GM19324 (cell line): ENCODE measurements at regions not wholly inside any gene's neighbourhood (a gene's known extent, or its start where the extent isn't known, plus 50 kb on each side); places are given as distances from the start of the nearest gene placed in this dataset.
A peak's percentile ranks its signal among the peaks of the same experiment; 100 is the strongest.
"Not testable (repeated sequence)": the region's sequence is repeated elsewhere in the genome, so short reads cannot be mapped to it uniquely, and the experiment has no call there.

Experiments
- ATAC-seq: cut with Tn5 transposase; IDR thresholded peaks from one replicate; pipeline ENCODE4 v1.9.1; 2021; ENCODE audit warnings: mild to moderate bottlenecking, moderate library complexity; ENCODE audit not compliant: unreplicated experiment, low FRiP score

DNA sequence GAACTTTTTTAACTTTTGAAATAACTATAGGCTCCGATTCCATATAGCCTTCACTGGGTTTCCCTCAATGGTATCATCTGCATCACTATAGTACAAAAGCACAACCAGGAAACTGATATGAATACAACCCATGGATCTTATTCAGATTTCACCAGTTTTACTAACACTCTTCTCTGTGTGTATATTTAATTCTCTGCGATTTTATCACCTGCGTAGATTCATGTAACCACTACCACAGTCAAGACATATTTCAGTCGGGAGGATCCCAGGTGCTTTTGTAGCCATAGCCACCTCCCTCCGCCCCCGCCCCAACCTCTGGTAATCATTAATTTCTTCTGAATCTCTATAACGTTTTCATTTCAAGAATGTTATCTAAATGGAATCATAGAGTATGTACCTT lies 82.8 kb upstream of the C7orf33 start:
- ATAC-seq = no peak

DNA sequence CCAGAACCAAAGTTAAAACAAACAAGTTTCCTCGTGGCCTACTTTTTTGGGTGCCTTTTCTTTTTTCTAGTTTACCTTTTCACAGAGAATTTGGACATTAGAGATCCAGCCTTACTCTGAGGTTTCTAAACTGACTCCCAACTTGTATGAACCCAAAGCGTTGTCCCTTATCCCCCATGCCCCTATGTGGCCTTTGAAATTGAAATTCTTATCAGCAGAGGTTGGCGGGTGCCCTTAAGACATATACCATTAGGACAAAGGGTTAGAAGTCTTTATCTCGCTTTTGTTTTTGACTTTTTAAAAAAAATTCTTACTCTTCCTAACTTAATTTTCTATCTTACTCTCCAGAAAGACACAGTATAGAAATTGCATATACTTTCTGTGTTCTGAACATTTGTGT lies 76.3 kb upstream of the C7orf33 start:
- no peak for ATAC-seq

DNA sequence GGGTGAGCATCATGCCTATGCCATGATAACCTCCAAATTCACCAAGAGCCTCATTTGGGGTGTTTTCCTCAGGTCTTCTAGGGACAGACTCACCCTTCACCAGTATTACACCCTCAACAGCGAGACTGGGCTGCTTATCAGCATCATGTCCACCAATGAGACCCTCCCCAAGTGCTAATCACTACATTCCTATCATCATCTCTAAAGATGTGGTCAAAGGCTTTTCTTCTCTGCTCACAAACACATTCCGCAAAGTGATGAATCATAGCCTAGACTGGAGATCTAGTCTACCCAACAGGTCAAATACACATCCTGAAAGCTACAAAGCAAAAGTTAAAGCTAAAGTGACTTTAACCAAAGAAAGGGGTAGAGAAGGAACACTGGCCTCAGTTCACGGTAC lies 75.3 kb upstream of the C7orf33 start:
- no peak for ATAC-seq

DNA sequence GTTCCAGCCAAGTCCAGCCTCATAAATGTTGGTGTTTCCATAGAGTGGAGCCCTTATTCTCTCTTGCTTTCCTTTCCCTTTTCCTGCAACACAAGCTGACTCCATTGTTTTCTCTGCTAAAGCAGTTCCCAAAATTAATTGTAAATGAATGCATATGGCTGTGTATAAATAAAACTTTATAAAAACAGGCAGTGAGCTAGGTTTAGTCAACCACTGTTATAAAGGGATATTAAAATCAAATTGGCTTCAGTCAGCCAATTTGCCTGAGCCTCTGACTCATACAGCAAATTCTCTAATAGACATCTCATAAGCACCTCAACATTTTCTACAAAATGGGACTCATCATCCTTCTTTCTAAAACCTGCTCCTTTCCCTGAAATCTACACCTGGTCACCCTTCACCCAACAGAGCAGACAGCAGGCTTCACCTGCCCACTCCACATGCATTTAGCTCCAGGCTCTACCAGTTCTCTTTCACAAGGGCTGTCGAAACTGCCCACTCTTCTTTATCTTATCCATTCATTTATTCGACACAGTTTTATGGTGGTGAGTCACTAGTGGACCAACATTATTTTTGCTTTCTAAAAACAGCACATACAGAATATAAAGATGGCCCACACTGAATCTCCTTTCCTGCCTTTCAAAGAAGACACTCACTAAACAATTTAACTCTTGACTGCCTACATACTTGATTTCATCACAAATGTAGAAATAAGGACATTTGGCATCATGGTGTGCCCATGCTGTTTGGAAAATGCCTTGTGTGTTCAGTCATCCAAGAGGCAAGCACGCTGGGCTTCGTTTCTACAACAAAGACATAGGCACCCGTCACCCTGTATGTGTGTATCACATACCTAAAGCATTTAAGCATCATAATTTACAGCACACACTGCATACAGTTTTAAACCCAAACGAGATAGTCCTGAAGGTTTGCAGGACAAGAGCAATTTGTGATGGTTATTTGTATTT lies 74.6 kb upstream of the C7orf33 start:
- no peak for ATAC-seq

DNA sequence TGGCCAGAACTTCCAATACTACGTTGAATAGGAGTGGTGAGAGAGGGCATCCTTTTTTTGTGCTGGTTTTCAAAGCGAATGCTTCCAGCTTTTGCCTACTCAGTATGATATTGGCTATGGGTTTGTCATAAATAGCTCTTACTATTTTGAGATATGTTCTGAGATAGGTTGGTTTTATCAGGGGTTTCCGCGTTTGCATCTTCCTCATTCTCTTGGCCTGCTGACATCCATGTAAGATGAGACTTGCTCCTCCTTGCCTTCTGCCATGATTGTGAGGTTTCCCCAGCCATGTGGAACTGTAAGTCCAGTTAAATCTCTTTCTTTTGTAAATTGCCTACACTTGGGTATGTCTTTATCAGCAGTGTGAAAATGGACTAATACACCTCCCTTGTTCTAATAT lies 71.2 kb upstream of the C7orf33 start:
- not testable (repeated sequence) for ATAC-seq

DNA sequence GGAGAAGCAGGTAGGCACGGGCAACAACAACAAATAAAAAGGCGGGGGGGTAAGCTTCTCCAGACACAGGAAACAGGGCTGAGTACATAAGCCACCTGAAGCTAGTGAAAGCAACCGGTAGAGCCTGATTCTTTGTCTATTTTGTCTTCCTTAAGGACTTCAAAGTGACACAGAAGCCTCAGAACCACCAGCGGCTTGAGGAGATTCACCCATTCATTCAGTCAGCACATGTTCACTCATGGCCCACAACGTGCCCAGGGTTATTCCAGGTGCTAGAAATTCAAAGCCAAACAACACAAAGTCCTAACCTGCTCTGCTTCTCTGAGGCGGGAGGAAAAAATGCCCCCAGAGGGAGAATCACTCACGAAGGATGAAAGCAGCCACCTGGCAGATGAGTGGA lies 69.3 kb upstream of the C7orf33 start:
- no peak for ATAC-seq

DNA sequence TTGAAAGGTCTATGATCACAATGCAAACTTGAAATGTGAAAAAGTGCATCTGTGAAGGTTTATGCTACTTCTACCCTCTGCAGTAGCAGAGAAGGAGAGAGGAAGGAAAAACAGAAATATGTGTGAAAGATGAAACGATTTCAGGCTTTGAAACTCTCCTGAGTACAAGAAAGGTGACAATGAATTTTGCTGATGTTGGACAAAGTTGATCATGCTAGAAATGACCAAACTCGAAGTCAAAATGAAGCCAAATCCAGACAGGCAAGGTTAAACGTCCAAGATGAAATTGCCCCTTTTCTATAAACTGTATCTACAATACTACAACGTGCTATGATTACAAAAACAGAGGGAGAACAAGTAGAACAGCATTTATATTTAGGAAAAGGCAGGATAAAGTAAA lies 67.0 kb upstream of the C7orf33 start:
- no peak for ATAC-seq

DNA sequence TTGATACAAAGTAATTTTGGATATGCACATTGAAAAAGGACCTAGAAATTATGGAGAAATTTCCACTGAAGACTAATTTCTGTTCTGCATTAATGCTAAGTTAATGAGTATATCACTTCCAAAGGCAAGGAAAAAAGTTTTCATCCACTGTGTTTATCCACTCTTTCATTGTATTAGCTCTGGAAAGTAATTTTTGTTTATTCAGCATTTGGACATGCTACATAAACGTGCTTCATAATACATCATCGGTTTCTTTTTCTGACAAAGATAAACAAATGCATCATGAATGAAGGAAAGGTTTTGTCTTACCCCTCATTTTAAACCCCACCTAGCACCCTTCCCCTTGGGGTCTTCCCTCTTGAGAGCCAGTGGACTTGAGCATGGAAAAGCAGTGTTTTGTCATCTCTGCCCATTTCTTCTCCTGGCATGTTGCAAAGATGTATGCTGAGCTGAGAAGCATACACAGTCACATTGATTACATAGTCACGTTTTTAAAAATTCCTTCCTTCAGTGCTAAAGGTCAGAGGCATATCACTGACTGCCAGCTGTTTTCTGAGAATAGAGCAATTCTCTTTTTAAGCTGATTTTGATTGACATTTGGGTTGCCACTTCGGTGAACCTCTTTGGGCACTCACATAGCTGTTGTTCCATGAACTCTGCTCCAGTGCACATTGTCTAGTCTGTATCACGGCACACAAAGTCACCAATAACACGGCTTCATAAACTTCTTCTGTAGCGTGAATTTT lies 65.9 kb upstream of the C7orf33 start:
- no peak for ATAC-seq

DNA sequence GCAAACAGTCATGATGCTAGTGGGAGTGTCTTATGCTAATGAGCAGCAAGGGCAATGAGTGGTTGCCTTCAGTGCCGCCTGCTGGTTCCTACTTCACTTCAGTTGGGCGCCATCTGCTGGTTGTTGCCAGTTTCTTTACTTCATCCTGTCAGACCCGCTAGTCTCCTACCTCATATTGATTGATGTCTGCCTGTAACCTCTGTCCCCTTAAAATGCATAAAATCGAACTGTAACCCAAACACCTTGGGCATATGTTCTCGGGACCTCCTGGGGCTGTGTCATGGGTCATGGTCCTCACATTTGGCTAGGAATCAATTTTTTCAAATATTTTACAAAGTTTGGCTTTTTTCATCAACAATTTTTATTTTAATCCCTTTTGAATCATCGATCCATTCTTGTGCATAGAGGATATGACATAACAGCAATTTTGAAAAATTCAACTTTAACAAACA lies 62.8 kb upstream of the C7orf33 start:
- ATAC-seq = peak; percentile 98

DNA sequence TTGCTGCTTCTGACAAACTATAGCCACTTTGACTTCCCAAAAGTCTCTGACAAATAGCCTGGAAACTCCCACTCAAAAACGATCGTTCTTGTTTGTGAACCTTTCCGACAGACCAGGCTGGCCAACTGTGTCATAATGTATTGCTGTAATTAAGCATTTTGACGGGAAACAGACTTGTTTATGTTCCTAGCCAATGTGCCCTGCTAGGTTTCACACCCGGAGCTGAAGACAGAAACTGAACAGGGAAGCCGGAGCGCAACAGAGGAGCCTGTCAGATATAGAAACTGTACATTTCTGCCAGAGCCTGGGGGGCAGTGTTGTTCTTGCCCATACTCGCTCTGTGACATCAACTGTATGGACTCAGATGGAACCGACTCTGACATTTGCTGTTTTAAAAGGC lies 55.3 kb upstream of the C7orf33 start:
- ATAC-seq = peak; percentile 56

DNA sequence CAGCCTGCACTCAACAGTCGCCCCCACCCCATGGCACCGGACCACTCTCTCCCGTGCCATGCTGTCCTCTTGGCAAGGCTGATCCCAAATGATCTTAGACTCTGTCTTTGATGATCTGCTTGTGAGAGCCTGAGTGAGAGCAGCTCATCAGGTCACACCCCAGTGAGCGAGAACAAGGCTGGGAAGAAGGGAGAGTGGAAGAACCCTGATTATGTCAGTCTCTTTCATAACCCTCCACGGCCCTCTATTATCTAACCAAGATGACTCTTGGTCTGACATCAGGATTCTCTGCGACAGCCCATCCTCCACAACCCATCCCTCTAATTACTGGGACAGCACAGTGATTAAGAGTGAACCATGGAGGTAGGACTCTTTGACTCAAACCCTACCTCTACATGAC lies 53.1 kb upstream of the C7orf33 start:
- no peak for ATAC-seq

DNA sequence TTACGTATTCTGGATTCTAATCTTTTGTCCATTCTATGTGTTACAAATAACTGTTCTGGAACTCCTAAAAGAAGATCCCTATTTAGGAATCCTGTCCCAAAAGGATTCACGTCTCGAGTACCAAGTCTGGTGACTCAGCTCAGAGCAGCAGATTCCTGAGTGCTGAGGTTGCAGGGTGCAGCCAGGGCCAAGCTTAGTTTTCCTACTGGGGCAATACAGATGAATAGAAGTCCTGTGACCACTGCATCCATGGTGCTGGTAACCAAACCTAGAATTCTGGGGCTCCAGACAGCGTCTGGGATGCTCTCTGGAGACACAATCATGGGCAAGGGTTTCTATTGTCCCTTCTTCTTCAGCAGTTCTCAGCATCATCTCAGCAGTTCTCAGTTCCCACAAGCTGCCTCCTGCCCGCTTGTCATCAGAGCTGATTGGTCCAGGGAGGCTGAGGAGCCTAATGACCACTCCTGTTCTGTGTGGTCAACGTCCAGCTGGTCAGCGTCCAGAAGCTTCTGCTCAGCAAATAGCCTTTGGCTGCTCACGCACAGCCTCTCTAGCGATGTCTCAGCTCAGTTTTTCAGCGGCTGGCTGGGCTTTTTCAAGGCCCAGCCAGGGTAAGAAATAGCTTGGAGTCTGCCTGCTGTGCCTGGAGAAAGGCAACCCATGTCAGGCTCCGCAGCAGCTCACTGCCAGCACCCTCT lies 50.4 kb upstream of the C7orf33 start:
- ATAC-seq = no peak
